Osteocyte (in vitro differentiated cells): ENCODE measurements at regions not wholly inside any gene's neighbourhood (a gene's known extent, or its start where the extent isn't known, plus 50 kb on each side); places are given as distances from the start of the nearest gene placed in this dataset.

ENCODE experiments used
- DNase-seq: peaks from one replicate; pipeline ENCODE4 v3.0.0; 2021; ENCODE audit warnings: mixed read lengths; ENCODE audit not compliant: unreplicated experiment; ENCODE audit errors: extremely low spot score
- H3K27ac Mint-ChIP-seq: one replicate; pipeline ENCODE4 v1.8.0; 2021; ENCODE audit warnings: mild to moderate bottlenecking, mixed read lengths; ENCODE audit not compliant: unreplicated experiment
- H3K27me3 Mint-ChIP-seq: one replicate; pipeline ENCODE4 v1.8.0; 2021; ENCODE audit warnings: mixed read lengths; ENCODE audit not compliant: unreplicated experiment
- H3K36me3 Mint-ChIP-seq: one replicate; pipeline ENCODE4 v1.8.0; 2021; ENCODE audit warnings: mixed read lengths; ENCODE audit not compliant: unreplicated experiment
- H3K4me1 Mint-ChIP-seq: one replicate; pipeline ENCODE4 v1.8.0; 2021; ENCODE audit warnings: mixed read lengths; ENCODE audit not compliant: unreplicated experiment
- H3K4me3 Mint-ChIP-seq: one replicate; pipeline ENCODE4 v1.8.0; 2021; ENCODE audit warnings: mild to moderate bottlenecking, moderate library complexity, mixed read lengths; ENCODE audit not compliant: unreplicated experiment
- H3K9me3 Mint-ChIP-seq: one replicate; pipeline ENCODE4 v1.8.0; 2021; ENCODE audit warnings: mixed read lengths; ENCODE audit not compliant: unreplicated experiment
- TF ChIP-seq, protein P1 (sequence below): fragments of 200-600 bp; sonication (generic); IDR thresholded peaks from 2 replicates; pipeline ENCODE4 v1.5.0; 2021; ENCODE audit warnings: antibody characterized with exemption, mild to moderate bottlenecking, moderate library complexity

DNA sequence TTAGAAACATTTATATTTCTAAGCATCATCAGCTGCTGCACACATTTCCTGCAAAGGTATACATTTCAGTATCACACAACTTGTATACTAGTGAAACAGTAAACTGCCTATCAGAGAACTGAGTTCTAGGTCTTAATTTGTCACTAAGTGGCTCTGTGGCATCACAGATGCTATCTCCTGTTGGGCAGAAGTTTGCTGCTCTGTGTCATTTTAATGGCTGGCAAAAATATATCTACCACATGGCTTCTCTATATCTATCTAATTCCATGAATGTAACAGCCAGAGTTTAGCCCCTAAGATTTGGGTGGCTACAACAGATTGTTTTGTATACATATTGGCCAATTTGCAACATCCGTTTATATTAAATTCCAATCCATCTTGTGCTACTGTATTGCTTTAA, 1231.9 kb upstream of the C9orf72 start:
- Mint-ChIP-seq H3K27ac (no peak overlapping the region), H3K9me3 (no peaks in the 10 kb centered on the region), H3K36me3 (no peaks in the 10 kb centered on the region), H3K4me3 (no peak overlapping the region), H3K27me3 (no peaks in the 10 kb centered on the region), H3K4me1 (no peaks in the 10 kb centered on the region)
- no peak for DNase-seq
- TF ChIP-seq, protein P1, sequence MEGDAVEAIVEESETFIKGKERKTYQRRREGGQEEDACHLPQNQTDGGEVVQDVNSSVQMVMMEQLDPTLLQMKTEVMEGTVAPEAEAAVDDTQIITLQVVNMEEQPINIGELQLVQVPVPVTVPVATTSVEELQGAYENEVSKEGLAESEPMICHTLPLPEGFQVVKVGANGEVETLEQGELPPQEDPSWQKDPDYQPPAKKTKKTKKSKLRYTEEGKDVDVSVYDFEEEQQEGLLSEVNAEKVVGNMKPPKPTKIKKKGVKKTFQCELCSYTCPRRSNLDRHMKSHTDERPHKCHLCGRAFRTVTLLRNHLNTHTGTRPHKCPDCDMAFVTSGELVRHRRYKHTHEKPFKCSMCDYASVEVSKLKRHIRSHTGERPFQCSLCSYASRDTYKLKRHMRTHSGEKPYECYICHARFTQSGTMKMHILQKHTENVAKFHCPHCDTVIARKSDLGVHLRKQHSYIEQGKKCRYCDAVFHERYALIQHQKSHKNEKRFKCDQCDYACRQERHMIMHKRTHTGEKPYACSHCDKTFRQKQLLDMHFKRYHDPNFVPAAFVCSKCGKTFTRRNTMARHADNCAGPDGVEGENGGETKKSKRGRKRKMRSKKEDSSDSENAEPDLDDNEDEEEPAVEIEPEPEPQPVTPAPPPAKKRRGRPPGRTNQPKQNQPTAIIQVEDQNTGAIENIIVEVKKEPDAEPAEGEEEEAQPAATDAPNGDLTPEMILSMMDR: no peak

DNA sequence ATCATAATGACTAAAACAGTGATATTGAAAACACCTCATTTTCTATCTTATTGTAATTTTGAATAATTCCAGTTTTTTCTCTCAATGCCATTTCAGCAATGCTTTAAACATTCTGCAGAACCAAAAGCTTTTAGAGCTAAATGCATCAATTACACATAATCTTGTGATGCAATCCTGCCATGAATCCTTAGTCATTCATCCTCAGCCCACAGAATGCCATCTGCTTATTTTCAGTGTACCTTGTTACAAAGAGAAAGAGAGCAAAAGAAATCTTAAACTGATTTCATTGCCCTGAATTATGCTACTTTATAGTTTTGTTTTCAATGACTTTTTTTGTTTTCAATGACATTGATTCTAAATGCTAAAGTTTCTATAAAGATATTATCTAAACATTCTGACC, 1234.8 kb upstream of the C9orf72 start:
- Mint-ChIP-seq H3K36me3 (no peaks in the 10 kb centered on the region), H3K27ac (no peak overlapping the region), H3K4me1 (no peaks in the 10 kb centered on the region), H3K27me3 (no peaks in the 10 kb centered on the region), H3K4me3 (no peak overlapping the region), H3K9me3 (no peaks in the 10 kb centered on the region)
- TF ChIP-seq, protein P1: no peak
- no peak for DNase-seq

DNA sequence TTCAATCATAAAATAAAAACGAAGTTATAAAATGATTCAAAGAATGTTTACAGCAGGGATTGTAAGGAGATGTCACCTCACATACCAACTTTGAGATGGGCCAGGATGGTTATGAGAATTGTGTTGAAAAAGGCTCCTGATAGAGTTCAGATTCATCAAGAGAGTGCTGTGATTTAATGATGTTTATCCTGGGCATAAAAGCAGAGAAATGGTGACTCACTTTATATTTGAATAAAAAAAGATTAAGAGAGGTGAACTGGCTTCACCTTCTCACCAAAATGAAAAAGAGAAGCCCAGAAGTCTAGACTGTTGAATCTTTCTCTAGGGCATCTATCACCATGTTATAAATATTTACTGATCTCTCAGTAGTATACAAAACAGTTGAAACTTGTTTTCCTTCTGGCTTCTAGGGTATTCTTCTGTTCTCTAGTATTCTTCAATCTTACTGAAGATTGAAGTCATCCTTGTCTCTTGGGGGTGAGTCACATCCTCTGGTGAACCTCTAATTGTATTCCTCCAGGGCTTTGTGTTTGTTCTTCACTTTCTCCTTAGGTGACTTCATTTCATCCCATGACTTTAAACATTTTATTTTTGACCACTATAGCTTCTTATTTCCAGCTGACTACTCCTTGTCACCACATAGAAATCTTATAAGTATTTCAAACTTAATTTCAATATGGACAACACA, 1237.3 kb upstream of the C9orf72 start:
- Mint-ChIP-seq H3K9me3 (peaks cover 7% of the 10 kb centered on the region), H3K36me3 (no peaks in the 10 kb centered on the region), H3K27me3 (no peaks in the 10 kb centered on the region), H3K4me3 (no peak overlapping the region), H3K4me1 (no peaks in the 10 kb centered on the region), H3K27ac (no peak overlapping the region)
- TF ChIP-seq, protein P1: no peak
- no peak for DNase-seq

DNA sequence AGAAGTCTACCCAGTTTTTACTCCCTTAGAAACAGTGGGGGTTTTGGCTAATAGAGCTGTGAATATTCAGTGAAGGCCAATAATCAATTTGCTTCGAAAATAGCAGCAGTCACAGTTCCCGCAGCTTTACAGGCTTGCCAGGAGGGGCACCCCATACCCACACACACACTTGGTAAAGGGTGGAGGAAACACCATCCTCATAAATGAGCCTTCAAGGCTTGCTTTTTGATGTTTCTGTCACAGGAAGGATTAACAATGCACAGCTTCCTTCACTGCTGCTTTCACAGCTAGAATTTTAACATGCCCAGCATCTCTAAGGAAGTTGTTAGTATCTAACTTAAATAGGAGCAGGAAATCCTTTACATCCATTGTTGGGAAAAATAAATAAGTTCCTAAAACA, 1247.5 kb upstream of the C9orf72 start:
- Mint-ChIP-seq H3K27me3 (no peaks in the 10 kb centered on the region), H3K9me3 (peaks cover 11% of the 10 kb centered on the region), H3K36me3 (no peaks in the 10 kb centered on the region), H3K27ac (no peak overlapping the region), H3K4me3 (no peak overlapping the region), H3K4me1 (no peaks in the 10 kb centered on the region)
- no peak for DNase-seq
- TF ChIP-seq, protein P1: no peak

DNA sequence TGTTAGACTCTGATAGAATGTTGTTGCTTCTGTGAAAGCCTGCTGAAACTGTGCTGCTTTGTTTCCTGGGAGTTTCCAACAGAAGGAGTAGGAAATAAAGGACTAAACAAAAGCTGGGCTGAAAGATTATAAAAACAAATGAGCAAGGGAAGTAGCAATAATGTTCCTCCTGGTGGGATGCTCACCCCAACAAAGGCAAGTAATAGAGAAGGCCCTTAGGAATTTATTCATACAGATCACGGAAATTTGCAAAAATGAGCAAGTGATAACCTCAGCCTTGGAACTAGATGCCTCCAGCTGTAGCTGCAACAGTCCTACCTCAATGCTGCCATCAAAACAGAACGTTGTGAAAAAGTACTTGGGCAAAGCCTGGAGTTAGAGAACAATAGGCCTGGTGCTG, 1248.0 kb upstream of the C9orf72 start:
- H3K9me3 Mint-ChIP-seq: peaks cover 11% of the 10 kb centered on the region

More for the DNA sequence above, 1248.0 kb upstream of the C9orf72 start:
- TF ChIP-seq, protein P1: no peak
- no peak overlapping the region for H3K4me3 Mint-ChIP-seq
- H3K36me3 Mint-ChIP-seq: no peaks in the 10 kb centered on the region
- no peak overlapping the region for H3K27ac Mint-ChIP-seq
- DNase-seq: no peak
- no peaks in the 10 kb centered on the region for H3K27me3 Mint-ChIP-seq
- H3K4me1 Mint-ChIP-seq: no peaks in the 10 kb centered on the region
